HG02973 (cell line): ENCODE measurements at regions not wholly inside any gene's neighbourhood (a gene's known extent, or its start where the extent isn't known, plus 50 kb on each side); places are given as distances from the start of the nearest gene placed in this dataset.
"Not testable (repeated sequence)": the region's sequence is repeated elsewhere in the genome, so short reads cannot be mapped to it uniquely, and the experiment has no call there.

Source experiments
- ATAC-seq: cut with Tn5 transposase; IDR thresholded peaks from one replicate; pipeline ENCODE4 v1.9.1; 2021; ENCODE audit warnings: moderate library complexity; ENCODE audit not compliant: unreplicated experiment

- no peak for ATAC-seq
Measured at GRCh38 chr2:39930175-39930917, 151.3 kb upstream of the THUMPD2 start.

- no peak for ATAC-seq
Measured at GRCh38 chr2:39929531-39929930, 150.5 kb upstream of the THUMPD2 start.

DNA sequence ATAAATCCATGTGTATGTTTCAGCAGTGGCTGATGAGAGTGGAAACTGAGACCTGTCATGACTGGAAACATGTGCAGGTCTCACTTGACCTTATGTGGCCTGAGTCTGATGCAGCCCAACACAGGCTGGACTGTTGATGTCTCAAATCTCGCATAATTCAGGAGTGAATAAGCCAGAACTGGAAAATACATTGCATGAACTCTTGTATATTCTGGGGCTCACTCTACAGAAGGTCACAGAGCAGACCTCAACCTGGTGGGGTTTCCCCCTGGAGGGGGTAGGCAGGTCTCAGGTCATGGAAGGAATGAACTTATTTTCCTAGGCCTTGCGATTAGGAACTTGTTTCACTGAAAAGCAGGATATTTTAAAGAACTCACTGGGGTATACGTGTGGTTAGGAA lies 146.3 kb upstream of the THUMPD2 start:
- no peak for ATAC-seq

GRCh38 chr2:39923455-39923854 lies 144.4 kb upstream of the THUMPD2 start:
- no peak for ATAC-seq

- no peak for ATAC-seq
Measured at GRCh38 chr2:39922679-39923405, 143.8 kb upstream of the THUMPD2 start.

DNA sequence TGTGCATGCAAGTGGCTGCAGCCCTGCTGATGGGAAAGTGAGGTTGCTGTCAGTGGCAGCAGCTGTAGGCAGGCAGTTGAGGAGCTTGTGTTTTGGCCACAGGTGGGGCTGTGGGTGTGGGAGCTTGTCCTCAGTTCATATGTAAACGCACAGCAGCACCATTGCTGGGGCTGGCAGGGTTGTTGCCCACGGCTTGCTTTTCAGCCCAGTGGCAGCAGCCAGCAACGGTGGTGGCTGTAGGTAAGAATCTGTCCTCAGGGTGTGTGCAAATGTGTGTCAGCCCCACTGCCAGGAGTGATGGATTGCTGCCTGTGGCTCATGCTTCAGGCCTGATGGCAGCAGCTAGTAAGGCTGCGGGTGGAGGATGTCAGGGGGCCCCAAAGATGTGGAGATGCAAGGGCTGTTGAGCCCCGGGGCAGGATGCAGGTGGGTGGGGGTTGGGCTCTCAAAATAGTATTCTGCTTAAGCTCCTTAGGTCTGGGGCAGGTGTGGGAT lies 141.3 kb upstream of the THUMPD2 start:
- ATAC-seq: no peak

DNA sequence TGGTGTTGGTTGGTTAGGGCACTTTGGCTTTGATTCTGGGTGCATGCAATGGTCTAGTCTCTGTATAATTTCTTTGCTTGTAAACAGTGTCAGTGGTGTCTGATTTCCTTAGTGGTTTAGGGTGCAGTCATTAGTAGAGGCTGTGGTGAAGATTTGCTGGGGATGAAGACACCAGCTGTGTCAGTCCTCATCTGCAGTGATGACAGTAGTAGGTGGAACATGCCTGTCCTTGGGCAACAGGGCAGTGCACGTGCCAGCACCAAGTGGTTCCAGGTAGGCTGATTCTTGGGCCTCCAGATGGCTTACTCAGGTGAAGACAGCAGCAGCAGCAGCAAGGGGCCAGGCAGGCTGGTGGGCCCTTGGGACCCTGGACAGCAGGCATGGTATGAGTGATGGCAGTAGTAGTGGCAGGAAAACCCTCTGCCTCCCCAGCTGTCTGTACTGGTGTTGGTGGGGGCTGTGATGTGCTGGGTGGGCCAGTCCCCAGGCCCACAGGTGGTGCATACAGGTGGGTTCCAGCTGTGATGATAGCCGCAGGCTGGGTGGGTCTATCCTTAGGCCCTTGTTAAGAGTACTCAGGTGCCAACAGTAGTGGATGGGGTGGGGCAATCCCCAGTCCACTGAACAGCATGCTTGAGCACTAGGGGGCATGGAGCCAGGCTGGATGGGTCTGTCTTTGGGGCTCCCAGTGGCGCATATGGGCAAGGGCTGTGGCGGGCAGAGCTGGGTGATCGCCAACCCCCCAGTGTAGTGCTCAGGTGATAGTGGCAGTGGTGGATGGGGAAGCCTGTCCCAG lies 140.7 kb upstream of the THUMPD2 start:
- no peak for ATAC-seq

GRCh38 chr2:39918886-39919285 lies 139.8 kb upstream of the THUMPD2 start:
- no peak for ATAC-seq

GRCh38 chr2:39917371-39917770 lies 138.3 kb upstream of the THUMPD2 start:
- not testable (repeated sequence) for ATAC-seq

DNA sequence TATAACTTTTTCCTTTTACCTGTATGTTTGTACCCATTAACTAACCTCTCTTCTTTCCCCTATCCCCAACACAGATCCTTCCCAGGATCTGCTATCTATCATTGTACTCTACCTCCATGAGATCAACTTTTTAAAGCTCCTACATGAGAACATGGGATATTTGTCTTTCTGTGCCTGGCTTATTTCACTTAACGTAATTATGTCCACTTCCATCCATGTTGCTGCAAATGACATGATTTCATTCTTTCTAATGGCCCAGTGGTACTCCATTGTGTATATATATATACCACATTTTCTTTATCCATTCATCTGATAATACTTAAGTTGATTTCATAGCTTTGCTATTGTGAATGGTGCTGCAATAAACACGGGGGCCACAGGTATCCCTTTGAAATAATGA lies 135.9 kb upstream of the THUMPD2 start:
- no peak for ATAC-seq

DNA sequence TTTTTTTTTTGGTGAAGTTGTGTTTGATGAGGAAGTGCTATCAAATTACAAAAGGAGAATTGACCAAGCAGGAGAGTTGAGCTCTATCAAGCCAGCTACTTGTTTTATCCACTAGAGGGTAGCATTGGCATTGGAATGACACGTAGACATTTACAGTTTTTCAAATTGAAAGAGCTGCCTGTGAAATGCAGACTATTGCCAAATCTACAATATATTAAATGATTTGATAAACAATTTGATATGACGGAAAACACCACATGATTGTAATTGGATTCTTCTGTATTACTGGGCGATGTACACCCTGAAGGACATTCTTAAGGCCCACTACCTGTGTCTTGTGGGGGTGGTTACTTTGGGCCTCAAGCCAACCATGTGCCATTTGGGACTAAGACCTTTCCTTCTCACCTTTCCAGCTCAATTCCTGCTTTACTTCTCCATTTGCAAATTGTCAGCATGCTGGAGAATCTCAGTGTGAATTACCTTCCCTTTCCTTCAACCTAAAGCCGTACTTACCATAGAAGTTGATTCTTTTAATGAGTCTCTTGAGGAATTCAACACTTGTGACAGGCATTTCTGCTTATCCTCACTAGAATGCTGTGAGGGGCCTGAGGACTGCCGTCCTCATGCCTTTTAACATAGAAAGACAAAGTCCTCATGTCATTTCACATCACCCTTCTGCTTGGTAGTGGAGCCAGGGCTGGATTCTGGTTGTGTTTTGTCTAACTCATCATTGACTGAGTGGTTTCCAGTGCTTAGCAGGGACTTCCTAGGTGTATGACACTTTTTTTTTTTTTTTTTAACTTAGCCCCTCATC lies 134.8 kb upstream of the THUMPD2 start:
- peak; percentile 66 for ATAC-seq

- ATAC-seq: no peak
Measured at GRCh38 chr2:39902103-39902502, 123.0 kb upstream of the THUMPD2 start.

DNA sequence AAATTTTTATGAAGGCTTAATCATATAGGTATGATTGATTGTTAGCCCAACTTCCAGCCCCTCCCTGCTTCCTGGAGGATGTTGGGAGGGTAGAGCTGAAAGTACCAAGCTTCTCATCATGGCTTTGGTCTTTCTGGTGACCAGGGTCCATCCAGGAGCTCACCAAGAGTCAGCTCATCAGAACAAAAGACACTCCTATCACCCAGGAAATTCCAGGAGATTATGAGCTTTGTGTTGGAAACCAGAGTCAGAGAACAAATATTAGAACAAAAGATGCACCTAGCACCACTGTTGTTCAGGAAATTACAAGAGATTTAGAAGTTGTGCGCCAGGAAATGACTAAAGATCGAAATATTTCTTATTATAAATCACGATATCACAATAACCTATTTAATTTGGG lies 119.9 kb upstream of the THUMPD2 start:
- no peak for ATAC-seq

DNA sequence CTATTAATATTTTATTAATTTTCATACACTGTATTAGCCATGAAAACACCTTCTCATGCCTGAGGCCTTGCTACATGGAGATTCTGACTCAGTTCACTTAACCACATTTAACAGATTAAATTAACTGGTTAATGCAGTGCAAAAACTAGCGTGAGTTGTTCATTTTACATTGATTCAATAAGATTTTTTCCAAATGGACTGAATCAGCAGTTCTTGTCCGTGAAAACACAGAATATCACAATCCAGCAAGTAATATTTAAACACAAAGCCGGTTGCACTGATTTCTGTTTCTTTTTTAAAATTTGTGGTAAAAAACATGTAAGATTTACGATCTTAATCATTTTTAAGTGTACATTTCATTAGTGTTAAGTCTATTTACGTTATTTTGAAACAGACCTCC lies 118.2 kb upstream of the THUMPD2 start:
- ATAC-seq: no peak

- no peak for ATAC-seq
Measured at GRCh38 chr2:39894082-39894481, 115.0 kb upstream of the THUMPD2 start.

- no peak for ATAC-seq
Measured at GRCh38 chr2:39893616-39894015, 114.6 kb upstream of the THUMPD2 start.

DNA sequence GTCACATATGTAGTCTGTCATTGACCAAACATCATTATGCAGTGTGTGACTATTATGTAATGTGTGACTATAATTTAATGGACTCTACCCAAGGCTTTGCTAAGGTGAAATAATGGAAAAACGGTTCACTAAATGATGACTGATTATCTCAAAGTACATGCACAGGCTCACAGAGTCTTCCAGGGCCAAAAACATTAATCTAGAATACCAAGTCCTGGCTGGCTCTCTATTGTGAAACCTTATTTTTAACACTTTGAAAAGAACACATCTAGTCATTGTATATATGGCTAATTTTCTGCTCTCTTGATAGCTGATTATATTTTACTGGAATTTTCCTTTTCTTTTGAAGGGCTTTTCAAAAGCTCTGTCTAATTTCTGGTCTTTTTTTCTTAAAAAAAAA lies 102.9 kb upstream of the THUMPD2 start:
- no peak for ATAC-seq

DNA sequence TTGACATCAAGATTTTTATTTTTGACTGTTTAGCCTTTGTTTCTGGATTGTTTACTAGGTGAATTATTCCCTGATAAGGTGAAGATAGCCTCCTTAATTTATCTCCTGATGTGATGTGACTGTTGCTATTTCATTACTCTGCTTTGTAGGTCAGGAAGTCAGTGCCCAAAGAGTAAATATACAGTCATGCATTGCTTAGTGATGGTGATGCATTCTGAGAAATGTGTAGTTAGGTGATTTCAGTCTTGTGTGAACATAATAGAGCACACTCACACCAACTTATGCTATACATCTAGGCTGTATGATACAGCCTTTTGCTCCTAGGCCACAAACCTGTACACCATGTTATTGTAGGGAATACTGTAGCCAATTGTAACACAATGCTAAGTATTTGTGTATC lies 102.4 kb upstream of the THUMPD2 start:
- ATAC-seq: no peak

- ATAC-seq: not testable (repeated sequence)
Measured at GRCh38 chr2:39879001-39879400, 99.9 kb upstream of the THUMPD2 start.

GRCh38 chr2:39875914-39876267 lies 96.8 kb upstream of the THUMPD2 start:
- ATAC-seq: no peak
